ENCODE measurements at regions not wholly inside any gene's neighbourhood (a gene's known extent, or its start where the extent isn't known, plus 50 kb on each side); places are given as distances from the start of the nearest gene placed in this dataset.
A peak's percentile ranks its signal among the peaks of the same experiment; 100 is the strongest.
"Not testable (repeated sequence)": the region's sequence is repeated elsewhere in the genome, so short reads cannot be mapped to it uniquely, and the experiment has no call there.

- 0 out of 2 replicates have a peak, but pooled peaks have one; percentile 32 for TF ChIP-seq TAF1 (IDR thresholded peaks at IDR 0.05; ENCODE audit: borderline replicate concordance, low read depth, low read length)
- TF ChIP-seq PBX3 (IDR thresholded peaks at IDR 0.05; ENCODE audit: insufficient replicate concordance, low read depth, low read length) = no peak
- TF ChIP-seq NBN (IDR thresholded peaks at IDR 0.05) = peak; percentile 84
- no peak for TF ChIP-seq SIN3A (IDR thresholded peaks at IDR 0.05; ENCODE audit: low read depth, low read length)
- no peak for TF ChIP-seq TARDBP (IDR thresholded peaks at IDR 0.05; ENCODE audit: borderline replicate concordance)
Observed at GRCh38 chr3:197394464-197395321, 96.3 kb upstream of the DLG1 start (continued).

- WGBS (ENCODE audit: insufficient coverage, insufficient replicate concordance, low lambda C conversion rate, missing lambda C conversion rate) = 6% methylated on average over 8 of the region's 8 CpGs
- H4K20me1 ChIP-seq (ENCODE audit: control insufficient read depth, insufficient read depth); H3K36me3 ChIP-seq (ENCODE audit: control insufficient read depth in 2 of 2, insufficient read depth in 2 of 2, low read length in 1 of 2); in situ Hi-C loops (cut with MboI); H3K79me2 ChIP-seq (ENCODE audit: control insufficient read depth, insufficient read depth, low read length); DNase-seq (ENCODE audit: low read depth, low spot score); FAIRE-seq; H3K9me3 ChIP-seq (replicated peaks; ENCODE audit: control insufficient read depth, insufficient read depth, low read length); H3K27me3 ChIP-seq (replicated peaks in 1 of 2; ENCODE audit: control insufficient read depth in 2 of 2, insufficient read depth in 2 of 2, low read length in 1 of 2): not testable (repeated sequence)
- Histone ChIP-seq H3K27ac (ENCODE audit: control insufficient read depth, insufficient read depth) (peak overlapping the region; percentile 89), H2AFZ (ENCODE audit: control insufficient read depth, low read depth, low read length) (peak overlapping the region; percentile 68), H3K4me1 (ENCODE audit: control insufficient read depth, insufficient read depth, low read length) (peaks cover 30% of the 10 kb centered on the region), H3K4me2 (ENCODE audit: control insufficient read depth, insufficient read depth) (peak overlapping the region; percentile 85), H3K4me3 (peak overlapping the region; percentile 44; the same call in 1 of the 2 replicates), H3K9ac (ENCODE audit: control insufficient read depth, insufficient read depth, low read length) (peak overlapping the region; percentile 73)
- TF ChIP-seq ZBTB40 (IDR thresholded peaks at IDR 0.05; ENCODE audit: borderline replicate concordance) = peak; percentile 16; the same call in 1 of the 2 replicates
- TF ChIP-seq TAF1 (IDR thresholded peaks at IDR 0.05; ENCODE audit: borderline replicate concordance, low read depth, low read length) = peak; percentile 20; the same call in 1 of the 2 replicates
- TF ChIP-seq MEF2A (IDR thresholded peaks at IDR 0.05; ENCODE audit: insufficient read depth, low read depth, low read length) = peak; percentile 55; the same call in 1 of the 2 replicates
- peak; percentile 68; the same call in 1 of the 2 replicates for TF ChIP-seq HDGF (IDR thresholded peaks at IDR 0.05)
- 0 out of 2 replicates have a peak, but pooled peaks have one; percentile 32 for TF ChIP-seq SMARCA5 (IDR thresholded peaks at IDR 0.05)
- TSS peak; percentile 88 for BruUV-seq (replicated peaks)
- POLR2A ChIA-PET = interaction anchor here (0.6 to 1.8 kb wide), 6 partner anchors 9 to 137 kb away, joined by 3 to 11 read pairs (median 4); no protein-coding TSS in a partner anchor
- CTCF ChIA-PET = interaction anchor here (0.6 to 3.3 kb wide), 4 partner anchors 60 to 137 kb away, joined by 3 to 16 read pairs (median 9); no protein-coding TSS in a partner anchor
- RAD21 ChIA-PET (ENCODE audit: unreplicated experiment) = interaction anchor here (0.7 to 2.3 kb wide), 11 partner anchors 11 to 172 kb away, joined by 3 to 10 read pairs (median 4); no protein-coding TSS in a partner anchor
- SMC1A ChIA-PET (ENCODE audit: uncharacterized antibody, unreplicated experiment) = interaction anchor here (0.8 to 2.5 kb wide), 13 partner anchors 21 to 171 kb away, joined by 3 to 14 read pairs (median 4); no protein-coding TSS in a partner anchor
- intact Hi-C loops (cut with micrococcal nuclease; ENCODE audit: unreplicated experiment) = loop anchor here (1.0 to 10.0 kb wide), 6 partner anchors 61 to 139 kb away; partner anchors contain the start of gene DLG1
- peak; percentile 70 for ATAC-seq
Observed at GRCh38 chr3:197394126-197394463, 95.7 kb upstream of the DLG1 start.

Measured in GM12878 (cell line).